K562 (cell line): ENCODE measurements at regions not wholly inside any gene's neighbourhood (a gene's known extent, or its start where the extent isn't known, plus 50 kb on each side); places are given as distances from the start of the nearest gene placed in this dataset.

Source experiments
- ATAC-seq: fragments of 200-7000 bp; cut with Tn5 transposase; 3 replicates; pipeline ENCODE4 v1.9.1; 2020; ENCODE audit warnings: moderate library complexity
- BruUV-seq: library from RNA; stranded (reverse); fragments of 400-500 nt; replicated peaks from 2 replicates; lab custom pipeline; 2021; lab: Mats Ljungman, UMichigan
- CTCF ChIA-PET: fragments of 300-600 bp; formaldehyde crosslinking; extraction: SDS; loops from one replicate; lab custom pipeline; 2021; ENCODE audit warnings: low intra/inter-chr PET ratio; lab: Yijun Ruan, JAX
- POLR2A ChIA-PET: fragments of 300-600, 350-650 bp; sonication (Branson Sonifier 250); formaldehyde crosslinking; extraction: SDS; loops from one replicate; lab custom pipeline; 2021; ENCODE audit warnings: antibody characterized with exemption, inconsistent platforms; lab: Yijun Ruan, JAX
- DNase-seq, 4 experiments: peaks; one replicate each; pipeline versions ENCODE4 v3.0.0 to v3.0.0-alpha.2; 2011 to 2018; ENCODE audit warnings: low spot score in 3 of 4, mixed read lengths in 3 of 4; ENCODE audit errors: extremely low read depth in 1 of 4
- FAIRE-seq: peaks from 2 replicates; lab custom pipeline; 2011; peaks lifted over from hg19 to GRCh38; lab: Jason Lieb, UNC
- H2AFZ ChIP-seq: 2 replicates; pipeline ENCODE4 v1.6.0; 2011; ENCODE audit warnings: low read depth, low read length, control low read depth, inconsistent platforms
- H3K27ac ChIP-seq: fragments of 200-600 bp; 3 replicates; pipeline ENCODE4 v1.8.0; 2011; ENCODE audit warnings: low read depth, mild to moderate bottlenecking, control low read depth, inconsistent platforms, low read length, moderate library complexity, mixed read lengths; ENCODE audit errors: extremely low read depth
- H3K27me3 ChIP-seq, 2 experiments: fragments of 300-600 bp in 1 of 2; 2 replicates in 1 of 2; 3 replicates in 1 of 2; pipeline versions ENCODE4 v1.6.0 to v1.8.0; 2011; ENCODE audit warnings: inconsistent platforms in 2 of 2, low read length in 2 of 2, mild to moderate bottlenecking in 1 of 2, mixed read lengths in 1 of 2, moderate library complexity in 1 of 2; ENCODE audit not compliant: control insufficient read depth in 2 of 2, insufficient read depth in 2 of 2
- H3K36me3 ChIP-seq: fragments of 300-600 bp; 3 replicates; pipeline ENCODE4 v1.8.0; 2011; ENCODE audit warnings: mild to moderate bottlenecking, low read length, inconsistent platforms; ENCODE audit not compliant: control insufficient read depth, insufficient read depth
- H3K4me1 ChIP-seq, 2 experiments: fragments of 200-600 bp in 1 of 2; replicated peaks in 1 of 2; 2 replicates in 1 of 2; 3 replicates in 1 of 2; pipeline versions ENCODE4 v1.5.1 to v1.8.0; 2011; ENCODE audit warnings: inconsistent platforms in 2 of 2, low read length in 2 of 2, mild to moderate bottlenecking in 1 of 2, mixed read lengths in 1 of 2, moderate library complexity in 1 of 2; ENCODE audit not compliant: control insufficient read depth in 2 of 2, insufficient read depth in 2 of 2
- H3K4me2 ChIP-seq: 2 replicates; pipeline ENCODE4 v1.6.1; 2011; ENCODE audit warnings: low read length, control low read depth, inconsistent platforms, mixed read lengths; ENCODE audit not compliant: insufficient read depth
- H3K4me3 ChIP-seq: fragments of 200-600 bp; sonication (generic), shearing (Covaris generic); 2 replicates; pipeline ENCODE4 v1.5.1; 2016; ENCODE audit warnings: control low read depth, inconsistent platforms
- H3K79me2 ChIP-seq: fragments of 200-600 bp; 3 replicates; pipeline ENCODE4 v1.8.0; 2011; ENCODE audit warnings: low read length, inconsistent platforms; ENCODE audit not compliant: control insufficient read depth, insufficient read depth
- H3K9ac ChIP-seq, 2 experiments: 2 replicates each; pipeline versions ENCODE4 v1.6.0 to v1.6.1; 2011; ENCODE audit warnings: low read depth in 2 of 2, low read length in 2 of 2, control low read depth in 1 of 2, inconsistent platforms in 1 of 2, mild to moderate bottlenecking in 1 of 2, mixed read lengths in 1 of 2; ENCODE audit not compliant: insufficient read depth in 1 of 2
- H3K9me1 ChIP-seq: one replicate; pipeline ENCODE4 v1.6.0; 2011; ENCODE audit warnings: inconsistent platforms, mild to moderate bottlenecking, low read length, moderate library complexity; ENCODE audit not compliant: control insufficient read depth, insufficient read depth
- H3K9me3 ChIP-seq: replicated peaks from 2 replicates; pipeline ENCODE4 v1.5.1; 2011; ENCODE audit warnings: low read depth, low read length, inconsistent platforms; ENCODE audit not compliant: control insufficient read depth, insufficient read depth
- H4K20me1 ChIP-seq: replicated peaks from 2 replicates; pipeline ENCODE4 v1.6.1; 2011; ENCODE audit warnings: low read length, inconsistent platforms, mixed read lengths; ENCODE audit not compliant: control insufficient read depth, insufficient read depth
- ASH1L ChIP-seq: fragments of 450-650 bp; IDR thresholded peaks from 2 replicates; pipeline ENCODE4 v1.6.1; 2018; ENCODE audit warnings: borderline replicate concordance, mild to moderate bottlenecking, low read depth; ENCODE audit not compliant: partially characterized antibody
- BDP1 ChIP-seq: IDR thresholded peaks from 3 replicates; pipeline ENCODE4 v1.6.1; 2011; ENCODE audit not compliant: insufficient read length, insufficient read depth
- C11orf30 ChIP-seq: fragments of 450-650 bp; IDR thresholded peaks from 2 replicates; pipeline ENCODE4 v1.6.1; 2016; ENCODE audit warnings: low read depth, mild to moderate bottlenecking
- CBX3 ChIP-seq, 2 experiments: IDR thresholded peaks; 1 replicate in 1 of 2; 2 replicates in 1 of 2; pipeline ENCODE4 v1.6.1; 2012; ENCODE audit warnings: inconsistent platforms in 2 of 2, low read length in 2 of 2, borderline replicate concordance in 1 of 2, control low read depth in 1 of 2
- CEBPG ChIP-seq, 3 experiments: fragments of 200-800 bp in 1 of 3; sonication (Bioruptor generic) in 1 of 3; sonication (generic) in 1 of 3; formaldehyde crosslinking in 1 of 3; IDR thresholded peaks in 2 of 3; conservative IDR thresholded peaks in 1 of 3; 2 replicates each; pipeline versions ENCODE4 v1.6.1 to v1.8.0; 2016 to 2022; ENCODE audit warnings: missing compliant biosample characterization in 2 of 3, missing genetic modification characterization in 2 of 3, mild to moderate bottlenecking in 1 of 3, missing genetic modification reagents in 1 of 3
- CTBP1 ChIP-seq: fragments of 450-650 bp; IDR thresholded peaks from 2 replicates; pipeline ENCODE4 v1.6.1; 2016; ENCODE audit warnings: borderline replicate concordance
- ESRRB ChIP-seq: fragments of 250-450 bp; sonication (Bioruptor Pico); IDR thresholded peaks from 2 replicates; pipeline ENCODE4 v1.5.0; 2020; ENCODE audit warnings: mild to moderate bottlenecking, moderate library complexity, borderline replicate concordance
- FOXJ3 ChIP-seq: sonication (generic); formaldehyde crosslinking; IDR thresholded peaks from 2 replicates; pipeline ENCODE4 v1.4.0; 2020; ENCODE audit warnings: mild to moderate bottlenecking, missing genetic modification reagents
- KDM4B ChIP-seq, 2 experiments: fragments of 450-650 bp in 1 of 2; sonication (generic) in 1 of 2; IDR thresholded peaks; 2 replicates each; pipeline ENCODE4 v1.6.1; 2016 to 2017; ENCODE audit warnings: borderline replicate concordance in 2 of 2, antibody characterized with exemption in 1 of 2, low read depth in 1 of 2, mild to moderate bottlenecking in 1 of 2
- NFYB ChIP-seq: IDR thresholded peaks from 2 replicates; pipeline ENCODE4 v1.6.1; 2011; ENCODE audit warnings: mild to moderate bottlenecking, moderate library complexity; ENCODE audit not compliant: insufficient read length; ENCODE audit errors: extremely low read depth
- RBM39 ChIP-seq: fragments of 200-400 bp; formaldehyde crosslinking; optimal IDR thresholded peaks from 2 replicates; pipeline ENCODE3; 2018; ENCODE audit warnings: low read depth, low read length
- SNIP1 ChIP-seq: fragments of 450-650 bp; IDR thresholded peaks from 2 replicates; pipeline ENCODE4 v1.7.1; 2017; ENCODE audit warnings: low read depth, mild to moderate bottlenecking
- SRSF3 ChIP-seq: fragments of 200-400 bp; formaldehyde crosslinking; IDR thresholded peaks from 2 replicates; pipeline ENCODE4 v1.6.1; 2016; ENCODE audit warnings: mild to moderate bottlenecking, low read length, moderate library complexity; ENCODE audit not compliant: insufficient read depth
- VEZF1 ChIP-seq: fragments of 200-800 bp; sonication (Bioruptor generic); IDR thresholded peaks from 2 replicates; pipeline ENCODE4 v1.6.1; 2017; ENCODE audit warnings: missing genetic modification characterization, missing compliant biosample characterization
- ZBTB12 ChIP-seq: fragments of 250-450 bp; sonication (Bioruptor Pico); IDR thresholded peaks from 2 replicates; pipeline ENCODE4 v1.4.0; 2020
- ZEB2 ChIP-seq: fragments of 450-650 bp; IDR thresholded peaks from 2 replicates; pipeline ENCODE4 v1.6.1; 2016
- ZNF324 ChIP-seq: fragments of 250-450 bp; sonication (Bioruptor Pico); IDR thresholded peaks from 2 replicates; pipeline ENCODE4 v1.4.0; 2020; ENCODE audit warnings: mild to moderate bottlenecking
- ZNF449 ChIP-seq: fragments of 250-450 bp; sonication (Bioruptor Pico); IDR thresholded peaks from 2 replicates; pipeline ENCODE4 v1.8.0; 2022; ENCODE audit warnings: moderate library complexity, mild to moderate bottlenecking, inconsistent platforms
- WGBS: fragments of 100-300 bp; shearing (Covaris generic); methylation state at CpG from one replicate; pipeline ENCODE4 v1.1.6; 2016; ENCODE audit warnings: low coverage, mixed read lengths; ENCODE audit not compliant: insufficient coverage; ENCODE audit errors: missing lambda C conversion rate; 5-methylcytosine and 5-hydroxymethylcytosine counted together
- in situ Hi-C: fragments of 300-500 bp; cut with MboI; formaldehyde crosslinking; loops from 4 replicates; pipeline ENCODE4 v1.15.0; 2018; ENCODE audit warnings: inconsistent platforms, mixed read lengths
- intact Hi-C: fragments of 100-400 bp; cut with micrococcal nuclease; formaldehyde crosslinking; loops from 2 replicates; pipeline ENCODE4 v1.14.2; 2022

- Histone ChIP-seq H3K4me1 (peaks cover under 1 to 14% of the 10 kb centered on the region in 2 experiments; a peak in 3 of 5 replicates), H3K79me2 (no peaks in the 10 kb centered on the region), H2AFZ (peak overlapping the region; percentile 25; the same call in 1 of the 2 replicates), H3K27ac (no peak overlapping the region; the same call in 2 of the 3 replicates), H3K4me3 (no peak overlapping the region), H3K9me1 (no peaks in the 10 kb centered on the region), H3K9me3 (no peaks in the 10 kb centered on the region), H3K9ac (no peak overlapping the region), H4K20me1 (no peaks in the 10 kb centered on the region), H3K36me3 (no peaks in the 10 kb centered on the region), H3K4me2 (no peak overlapping the region), H3K27me3 (no peaks in the 10 kb centered on the region)
- ChIA-PET POLR2A (no interaction called here), CTCF (interaction anchor here (0.6 kb wide), 1 partner anchor 54 kb away, joined by 4 read pairs; no protein-coding TSS in a partner anchor)
- peak; percentile 48 for FAIRE-seq
- in situ Hi-C loops (no loop called here), intact Hi-C loops (no loop called here)
- no peak for ATAC-seq
- 31% methylated on average over 1 of the region's 1 CpG for WGBS
- BruUV-seq: no TSS peak
- no peak for DNase-seq
- TF ChIP-seq VEZF1 (no peak), ASH1L (no peak), FOXJ3 (CRISPR knock-in tag) (no peak), ZNF449 (CRISPR knock-in tag) (no peak), KDM4B (IDR thresholded peaks at IDR 0.05; ENCODE audit: borderline replicate concordance in 2 of 2, low read depth in 1 of 2) (no peak), ZBTB12 (CRISPR knock-in tag) (no peak), C11orf30 (peak; percentile 59), RBM39 (no peak), ZEB2 (no peak), CTBP1 (no peak), ZNF324 (no peak), NFYB (no peak), ESRRB (CRISPR knock-in tag) (no peak), CBX3 (IDR thresholded peaks at IDR 0.05; ENCODE audit: borderline replicate concordance in 1 of 2, low read length in 2 of 2) (no peak), SNIP1 (no peak), BDP1 (no peak), CEBPG (CRISPR knock-in tag; IDR thresholded peaks at IDR 0.05) (no peak), CEBPG (tag; conservative IDR thresholded peaks at IDR 0.05 in 1 of 2, IDR thresholded peaks at IDR 0.05 in 1 of 2) (peak; percentile 15 to 20; a peak in 1 of 4 replicates), SRSF3 (no peak)
Measured at GRCh38 chr1:220962031-220962751, 82.9 kb downstream of the HLX start.
